ENCODE measurements at regions not wholly inside any gene's neighbourhood (a gene's known extent, or its start where the extent isn't known, plus 50 kb on each side); places are given as distances from the start of the nearest gene placed in this dataset.

GRCh38 chr1:173295995-173296394 is 88.9 kb upstream of the TNFSF4 start:
- TF ChIP-seq CTCF (IDR thresholded peaks at IDR 0.05; ENCODE audit: low read depth, low read length) (no peak), EZH2phosphoT487 (IDR thresholded peaks at IDR 0.05; ENCODE audit: low read depth) (no peak)
